HCEC 1CT (cell line): ENCODE measurements at regions not wholly inside any gene's neighbourhood (a gene's known extent, or its start where the extent isn't known, plus 50 kb on each side); places are given as distances from the start of the nearest gene placed in this dataset.

Experiments
- DNase-seq: peaks from one replicate; pipeline ENCODE4 v3.0.0-alpha.2; 2017

DNA sequence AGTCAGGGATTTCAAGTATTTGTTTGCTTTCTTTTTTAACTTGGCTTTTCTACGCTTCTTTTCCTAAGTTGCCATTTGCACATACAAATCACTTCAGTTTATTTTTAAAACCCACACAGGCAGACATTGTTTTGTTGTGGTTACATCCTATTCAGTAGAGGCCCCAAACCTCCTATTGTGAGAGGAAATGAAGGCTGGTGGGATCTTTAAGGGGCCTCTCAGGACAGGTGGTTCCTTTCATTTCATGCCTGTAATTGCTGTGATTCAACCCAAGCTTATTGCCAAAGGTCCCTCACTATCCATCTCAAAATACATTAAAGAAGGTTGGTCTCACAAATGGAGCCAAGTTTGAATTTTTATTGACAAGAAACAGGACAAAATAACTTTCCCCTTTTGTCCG lies 257.1 kb downstream of the ADAMTS20 start:
- DNase-seq: no peak

DNA sequence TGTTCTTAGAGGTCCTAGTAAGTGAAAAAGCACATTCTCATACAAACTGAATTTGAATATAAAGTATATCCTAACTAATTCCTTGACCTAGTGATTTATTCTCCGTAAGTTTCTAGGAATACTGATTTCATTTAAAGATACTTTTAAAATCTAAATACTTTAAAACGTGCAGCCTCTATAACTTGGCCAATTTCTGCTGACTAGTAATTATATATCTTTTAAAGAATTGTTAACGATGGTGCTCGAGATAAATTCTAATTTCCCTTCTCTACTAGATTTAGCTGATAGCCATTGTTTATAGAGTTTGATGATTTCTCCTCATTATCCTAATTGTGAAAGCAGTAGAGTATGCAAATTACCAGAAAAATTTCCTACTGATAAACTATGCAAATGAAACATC lies 257.9 kb downstream of the ADAMTS20 start:
- DNase-seq: no peak

DNA sequence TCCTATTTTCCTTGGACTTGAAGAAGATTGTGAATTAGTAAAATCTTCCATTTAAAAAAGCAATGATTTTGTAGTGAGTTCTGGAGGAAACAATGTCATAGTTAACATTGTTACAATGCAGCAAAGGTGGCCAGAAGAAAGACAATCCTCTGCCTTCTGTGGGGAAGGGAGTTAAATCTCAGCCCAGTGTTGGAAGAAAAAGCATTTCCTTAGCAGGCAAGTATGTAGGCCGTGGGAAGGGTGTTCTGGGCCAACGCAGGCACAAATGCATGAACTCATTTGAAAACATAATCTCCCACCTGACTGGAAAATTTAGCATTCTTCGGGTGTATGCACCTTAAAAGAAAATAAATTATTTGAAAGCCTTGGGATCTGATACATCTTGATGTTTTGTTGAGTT lies 258.6 kb downstream of the ADAMTS20 start:
- DNase-seq: no peak

DNA sequence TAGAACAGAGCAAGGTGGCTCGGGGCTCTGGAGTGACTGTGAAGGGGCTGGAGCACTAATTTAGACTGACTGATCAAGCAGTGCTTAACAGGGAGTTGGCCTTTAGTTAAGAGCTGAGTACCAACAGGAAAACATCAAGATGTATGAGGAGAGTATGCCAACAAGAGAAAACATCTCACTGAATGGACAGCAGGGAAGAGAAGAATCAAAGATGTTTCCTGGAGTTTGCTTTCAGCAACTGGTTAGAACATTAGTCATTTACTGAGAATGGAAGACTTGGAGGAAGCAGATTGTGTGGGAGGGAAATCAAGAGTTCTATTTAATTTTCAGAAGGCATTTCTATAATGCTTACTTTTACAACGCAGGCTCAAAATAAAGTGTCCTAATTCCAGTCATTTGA lies 259.3 kb downstream of the ADAMTS20 start:
- peak; percentile 63 for DNase-seq

DNA sequence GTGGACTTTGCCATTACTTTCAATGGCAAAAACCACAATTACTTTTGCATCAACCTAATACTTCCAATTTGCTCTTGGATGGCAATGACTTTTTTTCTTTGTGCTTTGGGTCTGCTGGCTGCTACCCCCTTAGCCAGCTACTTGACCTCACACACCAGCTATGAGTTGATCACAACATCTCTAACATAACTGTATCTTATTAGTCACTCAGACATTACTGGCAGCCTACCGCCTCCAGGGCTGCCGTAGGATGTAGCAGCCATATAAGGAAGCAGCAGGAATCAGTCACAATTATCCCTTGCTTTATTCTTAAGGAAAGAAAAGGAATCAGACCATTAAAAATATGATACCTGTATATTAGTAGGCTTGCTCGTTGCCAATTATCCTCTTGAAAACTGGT lies 260.5 kb downstream of the ADAMTS20 start:
- peak; percentile 82 for DNase-seq

DNA sequence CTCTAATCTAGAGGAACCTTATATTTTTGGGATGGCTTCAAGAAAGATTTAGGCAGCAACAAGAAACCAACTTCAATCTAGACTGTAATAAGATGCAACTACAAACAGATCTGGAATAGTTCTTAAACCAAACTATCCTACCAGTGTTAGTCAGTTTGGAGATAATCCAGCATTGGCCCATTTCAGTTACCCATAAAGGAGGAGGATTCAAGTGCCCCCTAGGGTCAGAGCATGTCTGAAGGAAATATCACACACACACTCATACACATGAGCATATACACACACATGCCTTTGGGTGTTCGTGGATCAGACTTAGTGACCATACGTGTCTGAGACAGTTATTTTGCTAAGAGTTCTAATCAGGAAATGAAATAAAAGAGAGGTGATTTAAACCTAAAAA lies 261.2 kb downstream of the ADAMTS20 start:
- peak; percentile 24 for DNase-seq

DNA sequence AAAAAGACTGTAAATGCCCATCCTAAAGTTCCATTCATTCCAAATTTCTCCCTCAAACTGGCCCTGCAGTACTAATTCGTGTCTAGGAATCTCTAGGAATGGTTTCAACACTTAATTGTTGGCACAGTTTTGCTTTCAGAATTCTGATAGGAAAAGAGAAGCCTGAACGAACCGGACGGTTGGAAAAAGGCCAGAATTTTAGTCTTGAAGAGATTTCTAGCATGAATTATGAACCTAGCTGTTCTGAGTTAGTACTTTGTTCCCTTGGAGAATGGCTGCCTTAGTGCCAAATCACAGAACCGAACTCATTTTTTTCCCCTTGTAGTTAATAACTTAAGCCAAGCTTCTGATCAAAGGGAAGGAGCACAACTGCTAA lies 262.6 kb downstream of the ADAMTS20 start:
- DNase-seq: no peak

DNA sequence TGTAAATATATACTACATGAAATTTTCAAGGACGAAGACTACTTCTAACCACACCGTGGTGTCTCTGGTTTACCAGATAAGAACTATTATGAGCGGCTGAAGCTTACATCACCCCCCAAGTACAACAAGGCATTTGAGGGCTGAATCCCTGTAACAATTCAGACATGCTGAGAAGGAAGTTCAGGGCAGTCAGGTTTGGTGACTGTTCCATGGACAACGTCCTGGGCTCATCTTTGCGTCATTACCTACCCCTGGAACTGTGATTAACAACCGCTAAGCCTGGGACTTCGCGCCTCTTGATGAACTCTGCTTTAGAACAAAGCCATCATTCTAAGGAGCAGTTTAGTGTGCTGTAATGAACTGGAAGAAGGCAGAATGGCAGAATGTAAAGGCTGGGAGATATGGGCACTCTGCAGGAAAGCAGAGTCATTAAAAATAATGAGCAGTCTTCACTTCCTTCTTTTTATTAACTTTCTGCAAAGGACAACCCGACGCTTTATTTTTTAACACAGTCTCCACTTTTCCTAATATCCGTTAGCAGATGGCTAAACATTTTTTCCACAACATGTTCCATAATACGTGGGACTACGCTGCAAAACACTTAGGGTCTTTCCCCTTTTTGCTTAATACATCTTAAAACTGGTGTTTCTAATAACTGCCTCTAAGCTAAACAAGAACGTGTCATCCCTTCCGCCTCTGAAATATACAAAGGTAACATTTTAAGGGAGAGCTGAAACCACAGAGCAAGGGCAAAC lies 263.2 kb downstream of the ADAMTS20 start:
- no peak for DNase-seq

DNA sequence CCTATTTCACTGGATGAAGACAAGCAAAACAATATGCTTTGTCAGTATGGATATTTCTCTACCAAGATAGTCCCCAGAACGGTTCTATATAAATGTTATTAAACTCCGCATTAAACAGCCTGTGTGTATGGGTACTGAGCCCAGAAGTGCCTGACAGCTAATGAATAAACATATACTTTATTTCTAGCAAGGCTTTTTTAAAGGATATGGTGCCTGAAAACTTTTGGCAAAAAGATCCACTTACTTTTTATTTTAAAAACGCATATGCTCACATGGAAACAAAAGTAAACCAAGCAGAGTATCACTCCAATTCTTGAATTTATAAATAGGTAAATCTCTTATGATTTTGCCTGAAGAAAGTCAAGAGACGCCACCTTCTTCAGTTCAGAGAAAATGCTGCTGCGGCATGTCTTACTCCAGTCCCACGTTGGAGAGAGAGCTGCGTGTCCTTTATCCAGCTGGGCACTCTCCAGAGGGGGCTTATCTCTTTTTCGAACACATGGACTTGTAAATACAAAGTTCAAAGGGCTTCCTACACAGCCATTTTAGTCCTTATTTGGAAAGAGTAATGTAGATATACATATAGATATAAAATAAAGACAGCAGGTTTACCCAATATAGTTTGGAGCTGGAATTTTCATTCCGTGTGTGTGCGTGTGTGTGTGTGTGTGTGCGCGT lies 264.2 kb downstream of the ADAMTS20 start:
- no peak for DNase-seq

DNA sequence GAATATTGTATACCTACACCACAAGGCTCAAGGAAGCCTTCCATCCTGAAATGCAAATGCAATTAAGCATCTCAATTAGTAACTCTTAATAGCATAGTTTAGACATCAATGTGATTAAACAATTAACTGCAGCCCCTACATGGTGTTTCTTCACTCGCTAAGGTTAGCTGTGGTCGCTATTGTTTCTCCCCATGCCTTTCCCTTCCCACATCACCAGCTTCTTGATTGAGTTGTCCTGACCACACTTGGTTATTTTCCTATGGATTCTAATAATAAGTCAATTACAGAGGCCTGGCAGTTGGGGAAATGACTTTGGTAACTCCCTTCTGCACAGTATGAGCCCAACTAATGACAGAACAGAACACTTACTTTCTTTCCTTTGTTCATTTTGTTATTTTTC lies 265.0 kb downstream of the ADAMTS20 start:
- DNase-seq: no peak

DNA sequence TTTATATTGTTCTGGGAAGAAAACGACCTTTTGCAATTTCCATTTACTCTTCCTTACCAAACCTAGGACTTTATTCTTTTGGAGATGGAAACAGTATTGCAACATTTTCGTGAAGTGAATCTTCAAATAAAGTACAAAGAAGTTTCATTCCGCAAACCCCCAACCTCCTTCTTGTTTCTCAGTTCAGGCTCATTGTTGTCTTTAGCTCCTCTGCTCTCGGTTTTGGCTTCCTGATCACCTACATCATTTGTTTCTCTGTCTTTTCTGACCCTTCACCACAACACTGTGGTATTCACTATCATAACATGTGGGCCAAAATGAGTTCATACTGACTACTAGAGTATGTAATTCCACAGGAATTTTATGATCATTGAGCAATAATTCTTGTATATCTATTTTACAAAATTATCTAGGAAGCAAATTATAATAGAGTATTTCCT lies 266.8 kb downstream of the ADAMTS20 start:
- peak; percentile 96 for DNase-seq

DNA sequence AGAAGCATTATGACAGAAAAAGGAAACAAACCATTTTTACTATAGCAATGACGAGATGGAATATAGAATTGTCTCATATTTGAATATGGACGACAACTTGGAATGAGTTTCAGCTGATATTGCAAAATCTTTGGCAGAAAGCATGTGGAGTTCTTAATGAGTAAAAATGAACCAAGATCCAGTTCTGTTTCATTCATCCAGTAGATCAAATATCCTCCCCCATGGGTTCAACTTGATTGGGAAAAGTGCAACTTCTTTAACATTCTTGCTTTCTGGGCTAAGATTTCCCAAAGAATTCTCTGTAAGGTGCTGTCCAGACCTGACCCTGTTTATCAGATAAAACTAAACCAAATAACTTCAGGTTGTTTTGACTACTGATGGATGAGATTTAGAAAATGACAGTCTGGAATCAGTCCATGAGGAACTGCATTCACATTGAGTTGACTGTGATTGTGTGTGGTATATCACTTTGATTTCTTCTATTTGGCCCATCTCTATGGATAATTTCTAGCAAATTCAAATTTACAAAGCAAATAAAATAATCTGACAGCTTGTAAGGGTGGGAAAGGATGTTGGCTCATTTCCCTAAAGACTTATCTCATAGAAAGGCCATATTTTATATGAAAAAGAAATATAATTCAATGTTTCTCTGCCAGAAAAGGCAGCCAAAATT lies 267.4 kb downstream of the ADAMTS20 start:
- no peak for DNase-seq

DNA sequence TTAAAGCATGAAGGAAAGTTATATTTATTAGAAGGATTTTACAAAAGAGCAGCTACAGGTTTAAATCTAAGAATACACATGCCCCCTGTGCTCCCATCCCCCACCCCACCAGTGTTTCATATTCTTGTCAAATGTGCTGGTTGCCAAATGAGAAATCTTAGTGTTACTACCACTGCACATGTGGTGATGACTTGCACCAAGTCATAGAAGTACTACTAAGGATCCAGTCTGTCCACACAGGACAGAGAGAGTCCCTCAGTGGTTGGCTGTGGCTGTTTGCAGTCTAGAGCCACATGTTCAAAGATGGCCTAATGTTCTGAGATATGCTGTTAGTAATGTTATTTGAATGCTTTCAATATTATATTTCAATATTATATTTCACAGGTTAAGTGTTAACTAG lies 268.8 kb downstream of the ADAMTS20 start:
- peak; percentile 24 for DNase-seq

DNA sequence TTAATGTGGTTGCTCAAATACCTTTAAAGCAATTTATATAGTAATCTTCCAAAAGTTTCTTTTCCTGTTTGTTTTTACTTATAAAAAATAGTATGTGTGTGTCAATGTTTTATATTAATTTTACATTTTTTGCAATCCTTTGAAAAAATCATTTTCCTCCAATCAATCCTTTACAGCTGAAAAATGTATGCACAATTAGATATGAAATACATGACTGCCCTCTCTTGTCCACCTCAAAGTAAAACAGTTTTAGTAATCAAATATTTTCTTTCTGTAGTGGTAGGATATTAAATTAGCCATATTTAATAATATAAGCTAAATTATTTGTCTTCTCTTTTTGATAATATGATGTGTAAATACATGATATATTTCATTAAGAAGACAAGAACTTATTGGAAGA lies 269.9 kb downstream of the ADAMTS20 start:
- DNase-seq: peak; percentile 48

DNA sequence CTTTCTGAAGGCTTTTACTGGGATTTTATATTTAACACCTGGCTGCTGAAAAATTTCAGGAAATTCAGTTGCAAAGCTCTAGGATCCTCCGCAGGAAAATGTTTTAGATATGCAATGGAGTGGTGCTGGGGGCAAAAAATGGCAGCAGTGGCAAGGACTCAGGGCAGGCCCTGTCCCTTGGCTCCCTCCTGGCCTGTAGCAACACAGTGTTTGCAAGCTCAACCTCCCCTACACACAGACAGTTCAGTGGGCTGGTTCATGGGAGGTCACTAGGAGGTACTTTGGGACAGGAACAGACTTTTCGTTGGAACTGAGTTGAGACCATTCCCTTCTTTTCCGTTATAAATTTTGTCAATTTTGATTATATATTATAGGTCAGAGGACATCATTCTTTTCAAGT lies 270.4 kb downstream of the ADAMTS20 start:
- DNase-seq: no peak

DNA sequence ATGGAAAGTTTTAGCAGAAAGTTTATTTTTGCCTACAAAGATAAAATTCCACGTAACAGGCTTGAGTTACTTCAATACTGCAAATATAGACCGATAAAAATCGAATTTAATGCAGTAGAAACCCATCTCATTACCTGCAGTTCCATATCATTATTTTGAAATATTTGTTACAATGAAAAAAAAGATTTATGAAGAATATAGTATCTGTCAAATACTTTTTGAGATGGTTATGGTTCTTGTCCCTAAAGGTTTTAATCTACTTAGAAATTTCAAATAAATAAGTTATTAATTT lies 273.5 kb downstream of the ADAMTS20 start:
- no peak for DNase-seq

DNA sequence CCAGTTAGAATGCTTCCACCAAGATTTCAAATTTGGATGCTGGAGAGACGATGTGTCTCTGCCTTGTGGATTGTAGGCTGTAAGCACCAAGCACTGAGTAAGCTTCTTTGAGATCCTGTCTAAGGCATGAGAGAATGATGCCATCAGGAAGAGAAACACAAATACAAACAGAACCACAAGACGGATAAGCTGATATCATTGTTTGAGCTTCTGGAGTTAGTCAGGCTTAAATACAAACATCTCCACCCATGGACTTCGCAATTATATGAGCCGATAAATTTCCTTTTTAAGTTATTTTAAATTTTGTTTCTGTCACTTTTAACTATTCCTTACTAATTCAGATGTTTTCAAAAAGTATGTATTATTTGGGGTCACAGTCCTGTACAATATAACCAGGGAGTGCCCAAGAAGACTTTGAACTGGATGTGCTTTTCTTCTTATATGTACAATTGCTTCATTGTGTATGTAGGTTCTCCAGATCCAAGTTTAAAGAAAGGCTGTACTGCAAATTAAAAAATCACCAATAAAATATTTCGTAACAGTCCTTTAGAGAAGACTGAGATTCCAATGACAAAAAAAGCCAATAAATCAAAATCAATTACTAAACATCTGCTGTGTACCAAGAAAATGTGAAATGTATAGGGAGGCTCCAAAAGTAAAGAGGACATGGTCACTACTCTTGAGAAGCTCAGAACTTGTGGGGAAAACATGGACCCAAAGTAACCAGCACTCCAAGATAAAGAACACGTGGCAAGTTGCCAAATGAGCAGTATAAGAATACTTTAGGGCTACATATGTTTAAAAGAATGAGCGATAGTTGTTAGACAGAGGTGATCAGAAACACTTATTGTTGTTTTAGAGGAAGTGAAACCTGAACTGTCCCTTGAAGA lies 274.1 kb downstream of the ADAMTS20 start:
- DNase-seq: peak; percentile 39

DNA sequence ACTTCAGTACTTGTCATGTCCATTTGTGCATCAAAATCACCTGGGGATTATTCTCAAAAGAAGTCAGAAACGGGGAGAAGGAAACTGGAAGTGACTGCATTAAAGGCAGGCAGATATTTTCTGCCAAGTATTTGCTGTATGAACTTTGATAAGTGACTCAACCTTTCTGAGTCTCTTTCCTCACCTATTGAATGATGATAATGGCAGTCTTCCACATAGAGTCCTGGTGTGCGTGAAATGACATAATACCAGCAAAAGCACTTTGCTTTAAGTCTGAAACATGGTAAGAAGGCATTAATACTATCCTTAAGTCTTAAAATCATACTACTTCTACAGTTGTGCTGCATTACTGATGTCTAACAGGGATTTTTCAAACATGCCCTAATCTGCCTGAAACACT lies 278.5 kb downstream of the ADAMTS20 start:
- DNase-seq: no peak

DNA sequence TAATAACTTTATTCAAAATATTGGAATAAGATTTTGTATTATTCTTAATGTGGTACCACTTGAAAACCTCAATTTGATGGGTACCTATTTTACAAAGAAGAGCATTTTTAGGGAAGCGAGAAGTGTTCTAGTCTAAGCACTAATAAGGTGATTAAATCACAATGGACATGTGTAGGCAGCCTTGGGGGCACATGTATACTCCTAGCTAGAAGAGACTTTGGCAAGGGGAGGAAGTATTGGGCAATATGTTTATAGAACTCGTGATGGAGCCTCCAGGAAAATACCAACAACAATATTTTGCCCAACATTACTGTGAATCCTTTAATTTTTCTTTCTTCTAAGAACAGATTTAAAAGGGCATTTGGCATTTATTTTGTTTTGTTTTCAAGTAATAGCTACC lies 280.3 kb downstream of the ADAMTS20 start:
- no peak for DNase-seq

DNA sequence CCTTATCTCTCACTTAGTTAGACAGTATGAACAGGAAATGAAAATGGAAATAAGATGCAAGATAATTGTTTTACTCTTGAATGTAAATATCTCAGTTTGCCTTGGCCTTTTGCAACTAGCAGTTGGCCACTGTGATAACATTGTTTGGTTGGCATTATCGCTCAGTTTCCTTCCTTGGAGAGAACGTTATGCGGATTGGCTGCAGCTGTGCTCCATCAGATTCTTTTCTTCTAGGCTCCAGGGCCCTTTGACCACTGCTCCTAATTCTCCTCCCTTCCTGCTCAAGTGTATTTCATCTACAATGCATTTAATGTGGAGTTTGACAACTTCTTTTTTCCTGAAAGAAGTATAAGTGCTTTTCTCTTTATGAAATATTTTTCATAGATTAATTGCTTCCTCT lies 284.2 kb downstream of the ADAMTS20 start:
- no peak for DNase-seq

DNA sequence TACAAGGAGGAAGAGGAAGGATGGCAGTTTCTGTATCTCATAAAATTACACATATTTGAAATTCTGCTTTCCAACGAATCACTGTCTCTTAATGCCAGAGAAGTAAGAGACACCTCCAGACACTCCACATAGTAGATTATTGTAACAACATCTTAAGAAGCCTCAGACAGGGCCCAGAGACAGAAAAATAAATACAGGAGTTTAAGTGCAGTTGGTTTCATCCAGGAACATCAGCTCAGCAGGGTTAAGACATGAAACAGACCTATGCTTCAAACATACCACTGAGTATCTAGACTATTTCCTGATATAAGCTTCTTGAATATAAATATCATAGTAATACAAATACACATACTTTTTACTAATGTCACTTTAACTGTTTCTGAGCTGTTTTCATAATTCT lies 290.3 kb downstream of the ADAMTS20 start:
- DNase-seq: no peak

DNA sequence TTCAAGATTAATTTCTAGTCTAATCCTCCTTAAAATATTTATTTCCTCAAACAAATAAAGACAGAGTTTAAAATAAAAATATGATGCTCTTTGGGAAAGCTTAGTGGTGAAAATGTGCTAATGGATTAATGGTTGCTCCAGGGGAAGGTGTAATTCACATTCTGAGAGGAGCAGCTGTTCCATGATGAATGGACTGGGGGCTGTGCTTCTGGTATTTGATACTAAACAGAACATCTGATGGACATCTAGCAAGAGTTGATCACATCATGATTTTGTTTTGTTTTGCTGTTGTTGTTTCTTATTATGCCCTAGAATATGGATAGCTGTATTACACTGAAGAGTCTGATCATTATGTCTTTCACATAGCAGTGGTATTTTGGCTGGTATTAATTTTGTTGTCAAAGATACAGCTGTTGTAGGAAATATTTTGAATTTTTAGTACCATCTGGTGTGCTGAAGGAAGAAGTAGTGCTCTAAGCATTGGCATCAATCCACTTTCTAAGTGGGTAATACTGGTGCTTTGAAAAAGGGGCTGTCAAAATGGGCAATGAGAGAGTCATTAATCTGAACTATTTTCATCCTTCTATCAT lies 296.4 kb downstream of the ADAMTS20 start:
- DNase-seq: no peak

DNA sequence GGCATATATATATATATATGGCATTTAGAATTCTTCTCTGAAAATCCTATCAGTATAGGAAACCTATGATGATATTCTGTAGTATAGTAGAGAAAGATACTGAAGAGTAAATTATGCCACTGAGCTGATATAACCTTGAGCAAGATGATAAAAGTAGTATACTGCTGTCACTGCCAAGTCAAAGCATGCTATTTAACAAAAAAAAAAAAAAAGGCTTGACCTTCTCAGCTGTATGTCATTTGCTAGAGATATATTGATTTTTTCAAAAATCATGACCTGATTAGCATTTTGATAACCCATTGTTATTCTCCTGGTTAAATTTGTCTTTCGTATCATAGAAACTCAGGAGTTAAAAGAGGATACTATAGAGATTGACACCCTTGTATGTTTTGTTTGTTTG lies 299.4 kb downstream of the ADAMTS20 start:
- no peak for DNase-seq
